Endodermal cell (in vitro differentiated cells): ENCODE measurements at regions not wholly inside any gene's neighbourhood (a gene's known extent, or its start where the extent isn't known, plus 50 kb on each side); places are given as distances from the start of the nearest gene placed in this dataset.
"Not testable (repeated sequence)": the region's sequence is repeated elsewhere in the genome, so short reads cannot be mapped to it uniquely, and the experiment has no call there.

ENCODE experiments used
- DNase-seq: peaks from one replicate; pipeline ENCODE4 v3.0.0-alpha.2; 2017
- H3K27ac ChIP-seq: 2 replicates; pipeline ENCODE4 v1.5.1; 2013; ENCODE audit warnings: mild to moderate bottlenecking, low read depth, low read length, moderate library complexity
- H3K27me3 ChIP-seq: 2 replicates; pipeline ENCODE4 v1.6.1; 2013; ENCODE audit warnings: mild to moderate bottlenecking, low read length, moderate library complexity; ENCODE audit not compliant: insufficient read depth, control insufficient read depth, poor library complexity, severe bottlenecking
- H3K36me3 ChIP-seq: 2 replicates; pipeline ENCODE4 v1.7.0; 2013; ENCODE audit warnings: mild to moderate bottlenecking, low read length, moderate library complexity; ENCODE audit not compliant: control insufficient read depth, insufficient read depth
- H3K4me1 ChIP-seq: one replicate; pipeline ENCODE4 v1.7.0; 2013; ENCODE audit warnings: low read length; ENCODE audit not compliant: control insufficient read depth, insufficient read depth
- H3K4me3 ChIP-seq: 2 replicates; pipeline ENCODE4 v1.5.1; 2013; ENCODE audit warnings: mild to moderate bottlenecking, low read length, moderate library complexity
- H3K9ac ChIP-seq: 2 replicates; pipeline ENCODE4 v1.6.1; 2013; ENCODE audit warnings: mild to moderate bottlenecking, low read length, moderate library complexity; ENCODE audit not compliant: poor library complexity, severe bottlenecking; ENCODE audit errors: extremely low read depth
- H3K9me3 ChIP-seq: 2 replicates; pipeline ENCODE4 v1.6.1; 2013; ENCODE audit warnings: mild to moderate bottlenecking, low read length, moderate library complexity; ENCODE audit not compliant: control insufficient read depth
- H3K27ac Mint-ChIP-seq: 2 replicates; pipeline ENCODE4 v1.8.0; 2020; ENCODE audit warnings: mixed read lengths
- H3K27me3 Mint-ChIP-seq: 2 replicates; pipeline ENCODE4 v1.8.0; 2021; ENCODE audit warnings: mild to moderate bottlenecking, mixed read lengths; ENCODE audit not compliant: insufficient read depth
- H3K36me3 Mint-ChIP-seq: 2 replicates; pipeline ENCODE4 v1.8.0; 2020; ENCODE audit warnings: low read depth, mixed read lengths
- H3K4me1 Mint-ChIP-seq: 2 replicates; pipeline ENCODE4 v1.8.0; 2020; ENCODE audit warnings: mixed read lengths
- H3K4me3 Mint-ChIP-seq: 2 replicates; pipeline ENCODE4 v1.8.0; 2020; ENCODE audit warnings: mild to moderate bottlenecking, moderate library complexity, mixed read lengths
- H3K9me3 Mint-ChIP-seq: 2 replicates; pipeline ENCODE4 v1.8.0; 2020; ENCODE audit warnings: mild to moderate bottlenecking, mixed read lengths
- CTCF ChIP-seq: fragments of 200-600 bp; sonication (generic); conservative IDR thresholded peaks from 2 replicates; pipeline ENCODE4 v1.5.0; 2021; ENCODE audit warnings: antibody characterized with exemption, mild to moderate bottlenecking
- WGBS, 2 experiments: methylation state at CpG; one replicate each; pipeline versions ENCODE4 v1.1.5 to v1.1.7; 2013; ENCODE audit warnings: missing lambda C conversion rate in 2 of 2, mixed read lengths in 1 of 2; ENCODE audit not compliant: insufficient coverage in 1 of 2, insufficient read length in 1 of 2; 5-methylcytosine and 5-hydroxymethylcytosine counted together

- Histone ChIP-seq H3K4me3 (no peak overlapping the region), H3K9me3 (no peaks in the 10 kb centered on the region), H3K36me3 (no peaks in the 10 kb centered on the region), H3K27me3 (no peaks in the 10 kb centered on the region), H3K4me1 (no peaks in the 10 kb centered on the region), H3K27ac (no peak overlapping the region), H3K9ac (no peak overlapping the region)
- peaks cover 13% of the 10 kb centered on the region for H3K9me3 Mint-ChIP-seq
- no peak for TF ChIP-seq CTCF
- 86 to 92% methylated on average over 4 of the region's 4 CpGs for WGBS, 2 experiments
- H3K36me3 Mint-ChIP-seq: no peaks in the 10 kb centered on the region
- DNase-seq: no peak
- no peaks in the 10 kb centered on the region for H3K27me3 Mint-ChIP-seq
- H3K27ac Mint-ChIP-seq: no peak overlapping the region
- H3K4me1 Mint-ChIP-seq: no peaks in the 10 kb centered on the region
- no peak overlapping the region for H3K4me3 Mint-ChIP-seq
Observed at GRCh38 chr6:137681445-137682009, 185.5 kb upstream of the TNFAIP3 start.

GRCh38 chr6:137682658-137683057 lies 184.4 kb upstream of the TNFAIP3 start:
- not testable (repeated sequence) for H3K9me3 ChIP-seq
- WGBS, 2 experiments: 95 to 100% methylated on average over 1 to 4 of the region's 5 CpGs

GRCh38 chr6:137683916-137684315 lies 183.1 kb upstream of the TNFAIP3 start:
- Histone ChIP-seq H3K4me1 (no peaks in the 10 kb centered on the region), H3K36me3 (no peaks in the 10 kb centered on the region), H3K27ac (no peak overlapping the region), H3K9me3 (no peaks in the 10 kb centered on the region), H3K27me3 (no peaks in the 10 kb centered on the region), H3K4me3 (no peak overlapping the region), H3K9ac (no peak overlapping the region)
- no peaks in the 10 kb centered on the region for H3K4me1 Mint-ChIP-seq
- no peak overlapping the region for H3K27ac Mint-ChIP-seq
- H3K4me3 Mint-ChIP-seq: no peak overlapping the region
- 63% methylated on average over 3 to 4 of the region's 4 CpGs for WGBS, 2 experiments
- DNase-seq: no peak
- TF ChIP-seq CTCF: no peak
- no peaks in the 10 kb centered on the region for H3K27me3 Mint-ChIP-seq
- H3K9me3 Mint-ChIP-seq: peaks cover 7% of the 10 kb centered on the region
- H3K36me3 Mint-ChIP-seq: no peaks in the 10 kb centered on the region

More at GRCh38 chr6:137682658-137683057, 184.4 kb upstream of the TNFAIP3 start:
- not testable (repeated sequence) for H3K36me3 ChIP-seq, H3K4me1 ChIP-seq, H3K9ac ChIP-seq, H3K27me3 Mint-ChIP-seq, H3K4me3 Mint-ChIP-seq, H3K27me3 ChIP-seq, H3K27ac Mint-ChIP-seq, H3K4me1 Mint-ChIP-seq, DNase-seq, H3K4me3 ChIP-seq, H3K36me3 Mint-ChIP-seq, H3K27ac ChIP-seq
- H3K9me3 Mint-ChIP-seq: peaks cover 13% of the 10 kb centered on the region

- no peaks in the 10 kb centered on the region for H3K4me1 ChIP-seq
- H3K27ac ChIP-seq: no peak overlapping the region
- no peak overlapping the region for H3K4me3 ChIP-seq
- no peak overlapping the region for H3K9ac ChIP-seq
- Mint-ChIP-seq H3K36me3 (no peaks in the 10 kb centered on the region), H3K27me3 (no peaks in the 10 kb centered on the region), H3K9me3 (peaks cover 7% of the 10 kb centered on the region), H3K27ac (no peak overlapping the region), H3K4me3 (no peak overlapping the region), H3K4me1 (no peaks in the 10 kb centered on the region)
- no peak for DNase-seq
- no peak for TF ChIP-seq CTCF
- H3K36me3 ChIP-seq: no peaks in the 10 kb centered on the region
- no peaks in the 10 kb centered on the region for H3K27me3 ChIP-seq
- no peaks in the 10 kb centered on the region for H3K9me3 ChIP-seq
Observed at GRCh38 chr6:137685798-137686375, 181.2 kb upstream of the TNFAIP3 start.
